Retinal pigment epithelial cell (primary cell): ENCODE measurements at regions not wholly inside any gene's neighbourhood (a gene's known extent, or its start where the extent isn't known, plus 50 kb on each side); places are given as distances from the start of the nearest gene placed in this dataset.
"Not testable (repeated sequence)": the region's sequence is repeated elsewhere in the genome, so short reads cannot be mapped to it uniquely, and the experiment has no call there.

Experiments
- DNase-seq: peaks from one replicate; pipeline ENCODE4 v3.0.0-alpha.2; 2010; ENCODE audit warnings: low read depth
- H3K4me3 ChIP-seq: 2 replicates; pipeline ENCODE4 v1.5.1; 2011; ENCODE audit warnings: mild to moderate bottlenecking, low read length, control low read depth, moderate library complexity
- TF ChIP-seq, protein P1 (sequence below): conservative IDR thresholded peaks from 2 replicates; pipeline ENCODE4 v1.5.1; 2011; ENCODE audit warnings: low read depth, low read length, control low read depth, inconsistent platforms

DNA sequence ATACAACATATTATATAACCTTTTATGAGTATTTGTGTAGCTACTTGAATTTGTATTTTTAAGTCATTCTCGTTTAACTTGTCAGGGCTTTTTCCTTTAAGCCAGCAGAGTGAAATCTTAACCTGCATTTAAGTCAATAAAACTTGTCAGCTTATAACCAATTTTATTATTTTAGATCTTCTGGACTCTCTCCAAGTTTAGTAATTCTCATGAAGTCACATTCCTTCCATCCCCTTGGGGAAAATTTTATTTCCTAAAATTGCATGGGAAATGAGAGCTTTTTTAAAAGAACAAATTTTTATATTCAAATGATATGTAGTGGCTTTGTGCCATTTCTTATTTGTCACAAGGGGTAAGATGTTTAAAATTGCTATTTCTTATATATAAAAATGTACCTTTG lies 74.0 kb downstream of the SEPTIN7 start:
- H3K4me3 ChIP-seq = no peak overlapping the region
- no peak for DNase-seq
- TF ChIP-seq, protein P1, sequence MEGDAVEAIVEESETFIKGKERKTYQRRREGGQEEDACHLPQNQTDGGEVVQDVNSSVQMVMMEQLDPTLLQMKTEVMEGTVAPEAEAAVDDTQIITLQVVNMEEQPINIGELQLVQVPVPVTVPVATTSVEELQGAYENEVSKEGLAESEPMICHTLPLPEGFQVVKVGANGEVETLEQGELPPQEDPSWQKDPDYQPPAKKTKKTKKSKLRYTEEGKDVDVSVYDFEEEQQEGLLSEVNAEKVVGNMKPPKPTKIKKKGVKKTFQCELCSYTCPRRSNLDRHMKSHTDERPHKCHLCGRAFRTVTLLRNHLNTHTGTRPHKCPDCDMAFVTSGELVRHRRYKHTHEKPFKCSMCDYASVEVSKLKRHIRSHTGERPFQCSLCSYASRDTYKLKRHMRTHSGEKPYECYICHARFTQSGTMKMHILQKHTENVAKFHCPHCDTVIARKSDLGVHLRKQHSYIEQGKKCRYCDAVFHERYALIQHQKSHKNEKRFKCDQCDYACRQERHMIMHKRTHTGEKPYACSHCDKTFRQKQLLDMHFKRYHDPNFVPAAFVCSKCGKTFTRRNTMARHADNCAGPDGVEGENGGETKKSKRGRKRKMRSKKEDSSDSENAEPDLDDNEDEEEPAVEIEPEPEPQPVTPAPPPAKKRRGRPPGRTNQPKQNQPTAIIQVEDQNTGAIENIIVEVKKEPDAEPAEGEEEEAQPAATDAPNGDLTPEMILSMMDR = no peak

DNA sequence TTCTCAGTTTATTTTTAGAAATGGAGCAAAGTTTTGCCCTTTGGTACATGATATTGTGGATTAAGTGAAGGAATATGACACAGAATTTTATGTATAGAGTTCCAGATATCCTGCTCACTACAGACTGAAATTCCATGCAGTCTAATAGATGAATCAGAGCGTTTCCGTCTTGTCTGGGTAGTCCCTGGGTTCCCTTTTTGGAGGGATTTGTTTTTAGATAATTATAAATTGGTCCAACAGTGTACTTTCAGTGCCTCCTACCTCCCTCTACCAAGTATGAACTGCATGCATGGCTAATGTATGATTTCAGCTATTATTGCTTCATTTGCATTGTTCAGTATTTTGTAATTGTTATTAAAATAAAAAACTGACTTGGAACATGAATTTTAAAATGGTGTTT lies 74.4 kb downstream of the SEPTIN7 start:
- no peak overlapping the region for H3K4me3 ChIP-seq
- DNase-seq = no peak
- TF ChIP-seq, protein P1 = no peak

DNA sequence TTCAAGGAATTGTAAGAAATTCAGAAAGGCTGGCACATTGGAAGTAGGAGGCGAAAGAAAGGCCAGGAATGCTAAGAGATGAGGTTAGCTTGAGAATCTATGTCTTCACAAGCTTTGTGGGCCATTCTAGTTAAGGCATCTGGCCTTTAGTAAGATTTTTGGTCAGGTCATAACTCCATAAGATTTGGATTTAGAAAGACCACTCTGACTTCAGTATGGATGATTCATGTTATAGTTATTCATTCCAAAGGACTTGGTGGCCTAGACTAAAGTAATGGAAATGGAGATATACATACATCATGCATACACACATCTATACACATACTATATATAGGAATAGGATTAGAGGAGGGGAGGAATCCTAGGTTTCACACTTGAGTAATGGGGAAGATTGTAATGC lies 77.5 kb downstream of the SEPTIN7 start:
- DNase-seq = peak; percentile 2
- no peak overlapping the region for H3K4me3 ChIP-seq
- TF ChIP-seq, protein P1 = no peak

DNA sequence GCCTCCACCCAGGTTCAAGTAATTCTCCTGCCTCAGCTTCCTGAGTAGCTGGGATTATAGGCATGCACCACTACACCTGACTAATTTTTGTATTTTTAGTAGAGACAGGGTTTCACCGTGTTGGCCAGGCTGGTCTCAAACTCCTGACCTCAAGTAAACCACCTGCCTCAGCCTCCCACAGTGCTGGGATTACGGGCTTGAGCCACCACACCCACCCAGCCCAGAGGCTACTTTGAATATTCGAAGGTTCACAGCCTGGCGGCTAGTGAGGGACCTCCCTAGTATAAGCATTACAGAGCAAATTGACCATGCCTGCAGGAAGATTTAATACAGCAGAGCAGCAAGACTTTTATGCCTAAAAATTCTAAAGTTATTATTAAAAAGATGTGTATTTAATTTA lies 86.6 kb downstream of the SEPTIN7 start:
- H3K4me3 ChIP-seq, DNase-seq: not testable (repeated sequence)

DNA sequence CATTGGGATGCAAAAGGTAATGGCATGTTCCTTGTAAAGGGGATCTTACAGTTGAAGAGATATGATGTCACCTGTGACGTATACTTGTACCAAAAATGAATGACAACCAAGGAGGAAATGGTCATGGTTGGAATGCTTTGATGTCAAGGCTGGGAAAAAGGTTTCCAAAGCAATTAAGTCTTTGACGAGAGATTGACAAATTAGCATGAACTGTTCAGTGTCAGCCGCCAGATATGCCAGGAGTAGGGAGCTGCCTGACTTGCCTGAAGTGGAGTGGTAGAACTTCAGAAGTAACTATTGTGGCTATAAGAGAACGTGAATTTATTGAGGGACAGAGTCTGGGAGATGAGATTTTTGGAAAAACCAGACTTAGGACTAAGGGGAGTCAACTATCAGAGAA lies 88.1 kb downstream of the SEPTIN7 start:
- TF ChIP-seq, protein P1 = no peak
- no peak for DNase-seq
- no peak overlapping the region for H3K4me3 ChIP-seq

DNA sequence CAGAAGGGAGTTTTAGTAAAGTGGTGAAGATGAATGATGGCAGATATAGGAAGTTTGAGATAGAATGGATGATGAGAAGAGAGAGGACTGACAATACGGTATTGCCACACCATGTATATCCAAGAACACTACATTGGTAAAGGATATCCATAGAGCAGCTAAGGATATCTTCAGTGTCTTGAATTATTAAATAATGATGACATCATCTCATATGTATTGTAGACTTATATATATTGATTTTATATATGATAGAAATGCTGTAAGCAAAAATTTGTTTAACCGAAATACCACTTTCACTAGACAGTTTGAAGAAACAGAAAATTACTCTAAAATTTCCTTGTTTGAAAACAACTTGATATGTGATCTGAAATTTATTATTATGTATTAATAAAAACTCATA lies 89.0 kb downstream of the SEPTIN7 start:
- DNase-seq = no peak
- TF ChIP-seq, protein P1 = no peak
- no peak overlapping the region for H3K4me3 ChIP-seq

DNA sequence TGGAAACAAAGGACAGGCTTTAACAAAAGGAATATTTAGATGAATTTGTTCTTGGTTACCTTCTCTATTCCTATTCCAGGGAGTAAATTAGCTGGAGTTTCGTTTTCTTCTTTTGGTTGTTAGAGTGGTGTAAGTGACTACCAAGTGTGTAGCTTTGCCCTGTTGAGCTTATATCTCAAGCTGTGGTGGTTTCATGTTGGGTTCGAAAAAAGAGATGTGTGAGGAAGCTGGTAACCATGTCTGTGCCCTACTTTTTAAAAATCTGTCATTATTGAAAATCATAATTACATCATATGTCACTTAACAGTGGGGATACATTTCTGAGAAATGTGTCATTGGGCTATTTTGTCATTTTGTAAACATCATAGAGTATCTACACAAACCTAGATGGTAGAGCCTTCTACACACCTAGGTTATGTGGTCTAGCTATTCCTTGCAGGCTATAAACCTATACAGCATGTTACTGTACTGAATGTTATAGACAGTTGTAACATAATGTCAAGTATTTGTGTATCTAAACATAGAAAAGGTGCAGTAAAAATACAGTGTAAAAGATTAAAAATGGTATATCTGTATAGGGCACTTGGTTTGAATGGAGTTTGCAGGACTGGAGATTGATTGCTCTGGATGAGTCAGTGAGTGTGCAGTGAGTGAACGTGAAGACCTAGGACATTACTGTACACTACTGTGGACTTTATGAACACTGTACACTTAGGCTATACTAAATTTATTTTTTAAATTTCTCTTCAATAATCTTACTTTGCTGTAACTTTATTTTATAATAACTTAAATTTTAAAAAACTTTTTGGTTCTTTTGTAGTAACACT lies 90.4 kb downstream of the SEPTIN7 start:
- no peak for DNase-seq
- no peak overlapping the region for H3K4me3 ChIP-seq
- TF ChIP-seq, protein P1 = no peak
